ENCODE measurements at regions not wholly inside any gene's neighbourhood (a gene's known extent, or its start where the extent isn't known, plus 50 kb on each side); places are given as distances from the start of the nearest gene placed in this dataset.

DNA sequence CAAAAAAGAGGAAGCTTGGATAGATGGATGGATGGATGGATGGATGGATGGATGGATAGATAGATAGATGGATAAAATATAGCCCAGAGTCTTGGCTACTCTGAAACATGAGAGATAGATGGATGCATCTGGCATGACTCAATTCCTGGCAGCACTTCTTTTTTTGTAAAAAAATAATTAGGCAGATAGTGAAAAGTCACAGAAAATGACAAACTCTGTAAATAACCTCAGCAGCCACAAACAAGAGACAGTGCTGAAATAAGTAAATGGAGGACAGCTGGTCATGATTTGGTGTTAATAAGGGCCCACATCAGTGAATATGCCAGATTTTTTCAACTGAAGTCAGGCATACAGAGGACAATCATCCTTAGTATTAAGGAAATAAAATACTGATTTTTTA lies 585.0 kb upstream of the GCFC2 start:
- TF ChIP-seq, protein P1, sequence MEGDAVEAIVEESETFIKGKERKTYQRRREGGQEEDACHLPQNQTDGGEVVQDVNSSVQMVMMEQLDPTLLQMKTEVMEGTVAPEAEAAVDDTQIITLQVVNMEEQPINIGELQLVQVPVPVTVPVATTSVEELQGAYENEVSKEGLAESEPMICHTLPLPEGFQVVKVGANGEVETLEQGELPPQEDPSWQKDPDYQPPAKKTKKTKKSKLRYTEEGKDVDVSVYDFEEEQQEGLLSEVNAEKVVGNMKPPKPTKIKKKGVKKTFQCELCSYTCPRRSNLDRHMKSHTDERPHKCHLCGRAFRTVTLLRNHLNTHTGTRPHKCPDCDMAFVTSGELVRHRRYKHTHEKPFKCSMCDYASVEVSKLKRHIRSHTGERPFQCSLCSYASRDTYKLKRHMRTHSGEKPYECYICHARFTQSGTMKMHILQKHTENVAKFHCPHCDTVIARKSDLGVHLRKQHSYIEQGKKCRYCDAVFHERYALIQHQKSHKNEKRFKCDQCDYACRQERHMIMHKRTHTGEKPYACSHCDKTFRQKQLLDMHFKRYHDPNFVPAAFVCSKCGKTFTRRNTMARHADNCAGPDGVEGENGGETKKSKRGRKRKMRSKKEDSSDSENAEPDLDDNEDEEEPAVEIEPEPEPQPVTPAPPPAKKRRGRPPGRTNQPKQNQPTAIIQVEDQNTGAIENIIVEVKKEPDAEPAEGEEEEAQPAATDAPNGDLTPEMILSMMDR (conservative IDR thresholded peaks at IDR 0.05; ENCODE audit: low read length): no peak
- no peak for TF ChIP-seq EZH2phosphoT487 (IDR thresholded peaks at IDR 0.05; ENCODE audit: borderline replicate concordance)
